AG08396 (cell line): ENCODE measurements at regions not wholly inside any gene's neighbourhood (a gene's known extent, or its start where the extent isn't known, plus 50 kb on each side); places are given as distances from the start of the nearest gene placed in this dataset.

Experiments used
- DNase-seq: peaks from one replicate; pipeline ENCODE4 v3.0.0; 2012; ENCODE audit warnings: low spot score, mixed read lengths

DNA sequence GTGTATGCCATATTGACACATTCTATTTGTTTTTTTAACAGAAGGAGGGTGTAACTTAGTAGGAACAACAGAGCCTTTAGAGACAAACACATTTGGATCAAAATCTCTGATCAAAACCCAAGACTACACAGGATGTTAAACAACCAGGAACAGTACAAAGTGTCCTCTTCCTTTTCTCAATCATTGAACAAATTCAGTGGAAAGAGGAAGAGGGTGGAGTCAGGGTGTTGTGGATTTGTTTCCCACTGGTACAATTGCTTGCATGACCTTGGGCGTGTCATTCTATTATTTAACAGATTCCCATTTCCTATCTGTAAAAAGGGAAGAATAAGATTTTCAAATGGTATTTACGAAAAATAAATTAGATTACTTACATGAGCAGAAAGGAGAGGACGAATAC lies 1162.8 kb upstream of the PRKX start:
- DNase-seq, result no peak

DNA sequence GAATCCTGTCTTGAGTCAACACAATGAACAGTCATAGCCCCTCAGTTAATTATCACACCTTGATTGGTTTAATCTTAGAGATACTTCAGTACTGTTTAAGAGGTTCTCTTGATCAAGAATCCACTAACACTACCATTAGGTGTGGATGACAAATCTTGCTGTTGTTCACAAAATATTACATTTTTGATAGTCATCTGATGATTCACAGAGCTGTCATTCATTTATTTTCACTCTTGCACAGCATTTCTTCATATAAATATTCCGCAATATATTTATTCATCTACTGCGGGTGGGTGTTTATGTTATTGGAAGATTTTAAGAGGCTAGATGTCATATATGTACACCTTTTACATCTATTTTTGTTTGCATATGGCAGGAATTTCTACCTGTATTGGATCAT lies 1138.1 kb upstream of the PRKX start:
- no peak for DNase-seq

DNA sequence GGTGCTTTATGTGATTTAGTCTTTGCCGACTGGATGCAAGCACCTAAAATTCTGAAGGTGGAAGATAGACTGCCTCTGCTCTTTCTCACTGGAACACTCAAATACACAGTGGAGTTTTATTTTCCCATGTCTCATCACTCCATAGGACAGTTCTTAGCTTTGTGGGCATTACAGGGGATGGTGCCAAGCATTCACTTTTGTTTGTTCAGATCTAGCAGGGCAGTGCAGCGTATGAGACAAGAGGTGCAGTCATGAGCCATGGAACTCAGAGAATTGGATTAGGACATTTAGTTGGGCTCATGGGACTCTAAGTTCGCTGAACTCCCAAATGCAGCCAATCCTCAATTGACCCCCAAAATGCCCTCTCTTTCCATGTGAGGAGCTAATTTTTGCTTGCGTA lies 1136.9 kb upstream of the PRKX start:
- DNase-seq, result no peak

DNA sequence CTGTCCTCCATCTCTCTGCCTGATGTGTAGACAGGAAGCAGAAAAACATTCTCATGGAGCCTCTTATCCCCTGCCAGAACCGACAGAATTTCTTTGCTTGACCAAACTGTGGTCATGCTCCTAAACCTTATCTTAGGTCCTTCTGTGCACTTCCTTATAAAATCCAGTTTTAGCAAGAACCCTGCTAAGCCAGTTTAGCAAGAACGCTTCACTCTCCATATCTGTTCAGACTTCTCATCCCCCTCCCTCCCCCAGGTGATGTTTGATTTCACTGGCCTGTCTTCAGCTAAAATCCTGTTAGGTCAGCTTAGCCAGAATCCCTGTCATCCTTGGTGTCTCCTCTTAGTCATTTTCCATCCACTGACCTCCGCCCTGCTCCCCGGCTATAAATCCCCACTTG lies 1130.9 kb upstream of the PRKX start:
- no peak for DNase-seq

DNA sequence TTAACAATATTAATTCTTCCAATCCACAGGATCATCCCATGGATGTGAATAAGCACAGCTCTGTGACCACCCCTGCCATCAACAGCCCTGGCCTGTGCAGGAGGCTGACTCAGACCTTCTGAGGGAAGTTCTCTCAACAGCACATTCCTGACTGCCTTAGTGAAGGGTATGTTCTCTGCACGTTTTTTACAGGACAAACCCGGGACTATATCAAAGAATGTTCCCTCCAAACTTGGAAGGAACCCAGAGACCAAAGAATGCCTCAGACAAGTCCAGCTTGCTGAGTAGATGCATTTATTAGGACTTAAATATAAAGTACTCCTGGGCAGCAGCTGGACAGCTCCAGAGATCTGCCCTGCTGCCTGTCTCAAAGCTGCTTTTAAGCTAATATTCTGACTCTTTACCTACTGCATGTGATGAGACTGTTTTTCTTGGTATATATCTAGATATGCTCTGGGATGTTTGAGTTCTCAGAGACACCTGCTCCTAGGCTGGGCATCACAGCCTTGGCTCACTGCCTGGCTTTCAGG lies 1127.8 kb upstream of the PRKX start:
- DNase-seq, result no peak

DNA sequence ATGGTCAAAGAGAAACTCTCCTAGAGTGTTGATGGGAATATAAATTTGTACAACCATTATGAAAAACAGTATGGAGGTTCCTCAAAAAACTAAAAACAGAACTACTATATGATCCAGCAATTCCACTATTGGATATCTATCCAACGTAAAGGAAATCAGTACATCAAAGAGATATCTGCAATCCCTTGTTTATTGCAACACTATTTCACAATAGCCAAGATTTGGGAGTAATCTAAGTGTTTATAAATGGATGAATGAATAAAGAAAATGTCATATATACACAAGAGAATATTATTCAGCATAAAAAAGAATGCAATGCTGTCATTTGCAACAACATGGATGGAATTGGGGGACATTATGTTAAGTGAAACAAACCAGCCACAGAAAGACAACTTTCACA lies 1118.1 kb upstream of the PRKX start:
- DNase-seq, result no peak

DNA sequence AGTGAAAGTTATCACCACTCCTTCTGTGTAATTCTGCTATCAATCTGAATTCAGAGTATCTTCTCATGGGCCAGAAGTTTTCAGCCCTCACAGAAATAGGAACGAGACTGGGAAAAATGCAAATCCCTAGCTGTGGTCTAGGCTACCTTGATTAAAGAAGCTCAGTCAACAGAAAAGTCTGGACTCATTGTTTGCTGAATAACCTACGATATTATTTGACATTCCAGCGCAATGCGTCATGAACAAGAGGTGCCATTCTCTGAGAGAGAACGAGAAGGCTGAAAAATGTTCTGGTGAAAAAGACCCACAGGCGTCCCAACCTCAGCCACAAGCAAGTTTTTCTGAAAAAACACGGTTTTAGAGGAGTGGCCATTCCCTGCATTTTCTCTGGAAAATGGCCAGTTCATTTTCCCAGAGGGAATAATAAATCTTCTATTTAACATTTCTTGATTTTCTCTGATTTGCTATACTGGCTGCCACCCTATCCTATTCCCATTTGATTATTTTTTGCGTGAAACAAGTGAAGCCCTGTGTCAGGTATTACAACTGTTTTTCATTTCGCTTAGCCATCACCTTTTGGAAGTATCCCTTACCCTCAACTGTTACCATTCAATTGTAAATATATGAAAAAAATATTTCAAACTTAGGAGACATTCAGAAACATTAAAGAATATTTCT lies 1117.6 kb upstream of the PRKX start:
- no peak for DNase-seq

DNA sequence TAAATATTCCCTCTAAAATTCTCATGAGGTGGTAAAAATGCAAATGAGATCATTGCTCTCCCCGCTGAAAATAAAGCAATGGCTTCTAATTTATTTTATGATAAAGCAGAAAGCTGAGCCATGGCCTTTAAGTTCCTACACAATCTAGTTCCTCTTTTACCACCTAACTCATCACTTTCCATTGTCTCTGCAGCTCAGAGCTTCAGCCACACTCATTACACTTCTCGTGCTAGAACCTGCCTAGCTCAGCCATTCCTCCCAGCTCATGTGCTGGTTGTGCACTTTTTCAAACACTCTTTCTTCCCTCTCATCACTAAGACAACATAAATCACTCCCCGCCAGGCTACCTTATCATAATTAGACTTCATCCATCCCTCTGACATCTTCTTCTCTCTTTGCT lies 1112.1 kb upstream of the PRKX start:
- DNase-seq, result no peak

DNA sequence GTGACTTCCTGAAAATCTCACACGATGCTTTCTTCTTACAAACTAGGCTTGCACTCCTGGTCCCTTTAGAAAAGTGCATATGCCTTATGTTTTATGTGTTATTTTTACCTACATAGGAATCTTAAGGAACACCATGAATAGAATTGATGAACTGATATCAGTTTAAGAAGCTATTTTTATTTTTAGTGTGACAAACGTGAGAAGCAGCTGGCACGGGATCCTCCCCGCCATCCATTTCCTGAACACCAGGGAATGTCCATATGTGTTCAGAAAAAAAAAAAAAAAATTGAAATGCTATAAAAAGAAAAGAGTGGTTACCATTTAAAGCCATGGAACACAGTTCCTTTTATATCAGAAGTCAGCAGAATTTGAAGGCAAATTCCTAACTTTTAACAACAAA lies 1096.1 kb upstream of the PRKX start:
- no peak for DNase-seq

DNA sequence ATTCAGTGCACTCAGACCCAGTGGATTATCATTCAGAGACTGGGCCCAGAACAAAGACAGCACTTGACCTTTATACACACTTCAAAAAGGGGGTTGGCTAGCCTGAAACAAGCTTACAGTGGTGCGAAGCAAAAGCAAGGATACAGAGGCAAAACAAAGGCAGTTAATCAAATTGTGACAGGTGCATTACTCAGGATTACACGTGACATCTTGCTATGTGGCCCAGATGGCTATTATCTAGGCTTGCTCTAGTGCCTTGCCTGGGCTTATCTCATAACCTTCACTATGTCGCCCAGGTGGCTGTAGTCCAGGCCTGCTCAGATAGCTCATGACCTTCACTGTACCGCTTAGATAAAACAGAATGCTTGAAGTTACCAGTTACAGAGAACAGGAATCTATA lies 1092.1 kb upstream of the PRKX start:
- no peak for DNase-seq

DNA sequence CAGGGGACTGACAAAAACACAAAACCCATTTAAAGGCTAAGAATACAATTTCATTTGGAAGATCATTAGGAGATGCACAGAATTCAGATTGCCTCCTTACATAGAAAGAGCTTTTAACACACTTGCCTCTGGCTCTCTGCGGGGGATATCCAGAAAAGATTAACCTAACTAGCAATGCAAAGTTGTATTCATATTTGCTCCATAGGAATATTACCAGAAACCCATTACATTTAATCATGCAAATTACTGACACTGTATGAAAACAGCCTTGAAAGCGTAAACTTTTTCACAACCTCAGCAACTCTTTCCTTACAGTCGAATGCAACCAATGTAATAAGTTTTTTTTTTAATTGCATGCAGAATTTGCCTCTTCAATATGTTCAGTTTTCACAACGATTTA lies 1087.3 kb upstream of the PRKX start:
- DNase-seq, result no peak

DNA sequence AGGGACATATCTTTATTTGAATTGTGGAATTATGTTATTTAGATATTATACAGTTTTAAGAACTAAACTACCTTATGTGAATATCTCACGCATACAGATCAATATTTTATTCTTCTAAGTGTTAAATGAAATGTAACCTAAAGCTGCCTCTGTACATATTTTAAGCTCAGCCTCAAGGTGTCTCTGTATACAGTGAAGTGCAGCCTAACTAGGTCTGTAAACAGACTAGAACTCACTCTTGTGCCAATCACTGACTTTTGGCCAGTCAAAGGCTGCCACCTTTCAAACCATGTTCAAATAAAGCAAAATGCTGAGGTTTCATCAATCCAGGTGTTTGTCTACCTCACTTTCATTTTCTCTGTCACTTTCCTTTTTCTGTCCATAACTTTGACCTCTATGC lies 1074.5 kb upstream of the PRKX start:
- DNase-seq, result no peak

DNA sequence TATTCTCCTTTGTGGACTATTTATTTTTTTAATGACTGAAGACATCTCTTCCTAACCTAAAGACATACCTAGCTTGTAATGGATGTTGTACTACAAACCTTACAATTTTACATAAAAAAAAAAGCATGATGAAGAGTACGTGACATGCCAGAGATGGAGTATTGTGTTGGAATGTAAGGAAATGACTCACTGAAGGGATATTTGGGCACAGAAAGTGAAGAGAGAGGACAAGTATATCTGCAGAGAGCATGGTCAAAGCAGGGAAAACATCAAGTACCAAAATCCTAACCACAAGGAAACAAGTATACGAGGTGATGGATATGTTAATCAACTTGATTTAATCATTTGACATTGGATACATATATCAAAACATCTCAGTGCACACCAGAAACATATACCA lies 1051.4 kb upstream of the PRKX start:
- DNase-seq, result no peak

DNA sequence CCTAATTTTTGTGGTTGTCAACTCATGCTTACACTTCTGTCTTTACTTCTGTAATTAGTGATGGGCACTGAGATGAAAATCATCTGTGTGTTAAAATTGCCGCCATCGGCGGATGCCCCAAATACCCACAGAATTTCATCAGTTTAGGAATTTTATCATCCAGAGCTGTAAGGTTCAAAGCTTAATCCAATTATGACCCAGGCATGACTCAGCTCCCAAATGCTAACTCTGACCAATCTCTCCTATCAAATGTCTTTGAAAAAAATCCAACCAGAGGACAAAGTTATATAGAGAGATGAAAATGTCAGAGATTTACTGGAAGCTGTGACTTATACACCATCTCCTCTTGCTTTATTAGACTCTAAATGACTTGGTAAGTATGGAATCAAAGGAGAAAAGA lies 1048.7 kb upstream of the PRKX start:
- no peak for DNase-seq

DNA sequence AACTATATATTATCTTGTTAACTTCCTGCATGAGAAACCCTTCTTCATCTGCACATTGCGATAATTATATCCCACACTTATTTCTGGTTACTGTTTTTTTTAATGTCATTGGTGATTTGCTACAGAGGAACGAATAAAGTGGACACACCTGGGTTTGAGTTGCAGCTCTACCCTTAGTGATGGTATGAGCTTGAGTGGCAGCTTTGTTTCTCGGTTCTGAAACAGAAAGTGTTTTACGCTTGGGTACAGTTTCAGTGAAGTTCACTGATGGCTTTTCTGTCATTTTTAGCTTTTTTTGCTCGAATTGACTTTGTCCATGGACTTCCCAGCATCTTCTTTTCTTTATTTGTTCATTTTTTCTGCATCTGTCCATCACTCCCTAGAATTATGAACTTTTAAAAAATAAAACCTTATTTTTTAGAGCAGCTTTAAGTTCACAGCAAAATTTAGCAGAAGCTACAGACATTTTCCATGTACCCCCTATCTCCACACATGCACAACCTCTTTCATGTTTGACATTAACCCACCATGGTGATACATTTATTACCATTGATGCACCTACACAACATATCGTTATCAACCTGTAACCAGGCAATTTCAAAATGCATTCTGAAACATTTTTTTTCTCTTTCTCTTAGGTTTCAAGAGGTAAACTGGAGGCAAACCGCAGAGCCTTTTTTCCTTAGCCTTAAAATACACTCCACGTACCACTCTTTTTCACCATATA lies 1041.6 kb upstream of the PRKX start:
- no peak for DNase-seq

DNA sequence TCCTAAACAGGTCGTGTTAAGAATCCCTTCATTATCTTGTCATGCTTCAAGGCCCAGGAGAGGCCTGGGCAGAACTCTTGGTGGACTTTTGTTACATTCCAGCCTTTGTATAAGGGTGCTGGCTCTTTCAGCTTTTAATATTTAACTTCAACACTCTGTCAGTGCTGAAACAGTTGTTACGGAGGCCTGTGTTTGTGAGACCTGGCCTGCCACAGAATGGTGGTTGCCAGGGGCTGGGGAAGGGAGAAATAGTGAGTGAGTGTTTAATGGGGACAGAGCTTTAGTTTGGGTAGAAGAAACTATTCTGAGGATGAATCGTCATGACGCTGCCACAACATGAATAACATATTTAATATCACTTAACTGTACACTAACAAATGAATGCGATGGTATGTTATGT lies 1027.6 kb upstream of the PRKX start:
- no peak for DNase-seq

DNA sequence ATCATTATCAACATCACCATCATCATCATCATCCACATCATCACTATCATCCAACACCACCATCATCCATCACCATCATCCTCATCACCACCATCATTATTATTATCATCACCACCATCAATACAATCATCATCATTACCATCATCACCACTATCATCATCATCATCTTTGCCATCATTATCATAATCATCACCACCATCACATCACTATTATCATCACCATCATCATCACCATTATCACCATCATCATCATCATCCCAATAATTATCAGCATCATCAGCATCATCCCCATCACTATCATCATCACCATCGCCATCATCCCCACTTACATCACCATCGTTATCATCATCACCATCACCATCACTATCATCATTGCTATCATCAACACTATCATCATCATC lies 1021.9 kb upstream of the PRKX start:
- DNase-seq, result no peak

DNA sequence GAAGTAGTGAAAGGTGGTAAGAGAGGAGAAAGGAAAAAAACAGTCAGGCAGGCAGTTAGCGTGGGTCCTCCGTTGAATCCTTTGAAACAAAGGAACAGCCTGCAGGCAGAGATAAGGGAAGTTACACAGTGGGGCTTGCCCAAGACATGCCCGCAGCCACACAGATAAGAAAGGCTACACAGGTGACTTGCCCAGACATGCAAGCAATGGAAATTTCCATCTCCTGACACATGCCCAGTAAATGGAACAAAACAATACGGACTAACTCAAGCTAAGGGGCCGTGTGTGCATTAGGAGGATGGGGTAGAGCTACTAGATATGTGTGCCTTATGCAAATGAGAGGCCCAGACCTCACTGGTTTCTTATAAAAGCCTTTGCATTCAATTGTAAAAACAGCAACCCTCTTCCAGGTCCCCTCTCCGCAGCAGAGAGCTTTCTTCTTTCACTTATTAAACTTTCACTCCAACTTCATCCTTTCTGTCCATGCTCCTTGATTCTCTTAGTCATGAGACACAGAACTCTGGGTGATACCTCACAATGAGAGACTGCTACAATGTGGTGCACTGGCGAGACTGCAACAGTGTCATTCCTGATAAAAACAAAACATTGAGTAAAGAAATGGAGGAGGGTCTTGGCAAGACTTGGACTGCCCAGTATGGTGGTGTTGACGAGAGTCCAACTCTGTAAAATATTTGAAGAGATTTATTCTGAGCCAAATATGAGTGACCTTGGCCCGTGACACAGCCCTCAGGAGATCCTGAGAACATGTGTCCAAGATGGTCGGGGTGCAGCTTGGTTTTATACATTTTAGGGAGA lies 997.4 kb upstream of the PRKX start:
- no peak for DNase-seq

DNA sequence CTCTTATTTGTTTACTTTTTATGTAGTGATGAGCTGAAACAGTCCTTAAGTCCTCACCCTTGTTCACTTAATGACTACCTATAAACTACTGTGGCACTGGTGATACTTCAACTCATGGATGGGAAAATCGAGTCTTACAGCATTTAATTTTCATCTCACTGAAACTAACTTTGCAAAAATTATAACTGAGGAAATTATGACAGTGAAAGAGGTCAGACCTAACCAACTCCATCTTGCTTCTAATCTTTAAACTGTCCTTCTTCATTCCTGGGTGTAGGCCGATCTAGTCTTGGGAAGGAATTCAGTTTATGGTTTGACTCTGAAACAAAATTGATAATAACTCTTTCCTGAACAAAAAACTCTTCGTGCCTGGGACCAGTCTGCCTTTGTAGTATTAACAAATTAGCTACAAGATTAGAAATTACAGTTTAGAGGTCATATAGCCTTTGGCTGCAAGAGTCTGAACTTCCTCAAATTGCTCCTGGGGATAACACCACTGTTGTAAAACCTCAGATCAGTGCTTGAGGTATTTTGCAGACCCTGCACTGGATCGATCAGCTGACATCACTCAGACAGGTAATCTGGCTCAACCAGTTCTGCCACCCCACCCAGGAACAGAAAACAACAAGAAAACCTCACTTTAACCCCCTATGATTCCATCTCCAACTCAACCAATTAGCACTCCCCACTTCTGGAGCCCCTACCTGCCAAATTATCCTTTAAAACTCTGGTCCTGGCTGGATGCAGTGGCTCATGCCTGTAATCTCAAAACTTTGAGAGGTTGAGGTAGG lies 995.7 kb upstream of the PRKX start:
- DNase-seq, result no peak

DNA sequence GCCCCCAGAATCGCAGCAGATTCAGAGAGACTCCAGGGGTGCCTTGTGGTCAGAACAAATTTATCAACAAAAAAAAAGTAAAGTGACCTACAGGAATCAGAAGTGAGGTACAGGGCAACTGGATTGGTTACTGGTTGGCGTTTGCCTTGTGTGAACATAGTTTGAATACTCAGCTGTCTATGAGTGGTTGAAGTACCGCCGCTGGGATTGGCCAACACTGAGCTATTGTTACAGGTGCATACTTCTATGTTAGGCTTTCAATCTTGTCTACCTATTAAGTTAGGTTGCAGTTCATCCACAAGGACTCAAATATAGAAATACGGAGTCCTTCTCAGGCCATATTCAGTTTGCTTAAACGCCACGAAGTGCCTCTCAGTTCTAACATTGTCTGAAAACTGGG lies 993.5 kb upstream of the PRKX start:
- DNase-seq, result no peak

DNA sequence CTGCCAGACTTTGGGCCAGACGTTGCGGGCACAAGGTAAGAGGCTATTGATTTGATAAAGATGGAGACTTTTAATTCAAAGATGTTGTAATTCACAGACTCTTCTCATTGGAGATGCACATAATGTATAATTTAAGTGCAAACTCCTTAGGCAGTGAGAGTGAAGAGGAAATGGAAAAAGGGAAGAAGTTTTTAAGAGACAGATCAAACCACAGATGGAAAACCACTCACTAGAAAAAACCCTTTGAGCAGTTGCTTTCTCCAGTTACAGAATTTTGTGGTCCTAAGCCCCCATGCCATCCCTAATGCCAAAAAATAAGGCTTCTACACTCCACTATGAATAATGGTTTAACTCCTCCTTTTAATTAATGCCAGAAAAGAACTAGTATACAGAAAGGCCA lies 977.1 kb upstream of the PRKX start:
- DNase-seq, result no peak

DNA sequence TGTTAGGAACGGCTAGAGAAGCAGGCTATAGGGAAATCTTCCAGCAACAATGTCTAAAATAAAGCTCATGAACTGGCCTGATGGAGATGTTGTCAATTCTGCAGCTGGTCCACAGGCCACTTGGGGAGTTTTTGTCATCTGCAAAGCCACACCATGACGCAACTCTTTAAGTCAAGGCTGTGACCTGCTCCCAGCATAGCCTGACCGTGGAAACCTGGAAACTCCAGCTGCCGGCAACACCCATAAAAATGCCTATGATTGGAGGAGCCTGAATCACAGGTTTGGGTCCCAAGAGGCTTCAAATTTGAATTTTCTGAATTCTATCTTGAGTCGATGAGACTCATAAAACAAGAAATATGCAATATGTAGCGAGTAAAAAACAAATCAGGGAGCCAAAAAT lies 969.2 kb upstream of the PRKX start:
- no peak for DNase-seq
